Hepatocyte (in vitro differentiated cells): ENCODE measurements at regions not wholly inside any gene's neighbourhood (a gene's known extent, or its start where the extent isn't known, plus 50 kb on each side); places are given as distances from the start of the nearest gene placed in this dataset.

ENCODE experiments used
- DNase-seq: peaks from one replicate; pipeline ENCODE4 v3.0.0-alpha.2; 2016; ENCODE audit warnings: low spot score
- H2AFZ ChIP-seq: fragments of 200-600 bp; sonication (generic); 2 replicates; pipeline ENCODE4 v1.6.0; 2016; ENCODE audit warnings: antibody characterized with exemption, mild to moderate bottlenecking
- H3K27ac ChIP-seq: fragments of 200-600 bp; sonication (generic); 2 replicates; pipeline ENCODE4 v1.5.1; 2016; ENCODE audit warnings: mild to moderate bottlenecking
- H3K27me3 ChIP-seq: fragments of 200-600 bp; sonication (generic); 2 replicates; pipeline ENCODE4 v1.6.1; 2016
- H3K36me3 ChIP-seq: fragments of 200-600 bp; sonication (generic); replicated peaks from 2 replicates; pipeline ENCODE4 v1.5.1; 2016; ENCODE audit warnings: low read depth; ENCODE audit not compliant: insufficient read depth
- H3K4me1 ChIP-seq: fragments of 200-600 bp; sonication (generic); 2 replicates; pipeline ENCODE4 v1.5.1; 2016; ENCODE audit warnings: mild to moderate bottlenecking, moderate library complexity; ENCODE audit not compliant: insufficient read depth
- H3K4me2 ChIP-seq: fragments of 200-600 bp; sonication (generic); 2 replicates; pipeline ENCODE4 v1.6.0; 2016
- H3K4me3 ChIP-seq: fragments of 200-600 bp; sonication (generic); 2 replicates; pipeline ENCODE4 v1.5.1; 2016; ENCODE audit warnings: mild to moderate bottlenecking
- H3K79me2 ChIP-seq: fragments of 200-600 bp; sonication (generic); 2 replicates; pipeline ENCODE4 v1.6.0; 2017; ENCODE audit warnings: mild to moderate bottlenecking
- H3K9me2 ChIP-seq: fragments of 200-600 bp; sonication (generic); replicated peaks from 2 replicates; pipeline ENCODE4 v1.6.0; 2017; ENCODE audit warnings: mild to moderate bottlenecking; ENCODE audit not compliant: insufficient read depth
- H3K9me3 ChIP-seq: fragments of 200-600 bp; sonication (generic); 2 replicates; pipeline ENCODE4 v1.5.1; 2016; ENCODE audit warnings: low read depth, mild to moderate bottlenecking
- H4K20me1 ChIP-seq: fragments of 200-600 bp; sonication (generic); 2 replicates; pipeline ENCODE4 v1.6.0; 2016; ENCODE audit warnings: mild to moderate bottlenecking; ENCODE audit not compliant: insufficient read depth, poor library complexity, severe bottlenecking
- EZH2 ChIP-seq: fragments of 200-600 bp; sonication (generic); IDR thresholded peaks from 2 replicates; pipeline ENCODE4 v1.6.1; 2016; ENCODE audit warnings: antibody characterized with exemption, mild to moderate bottlenecking, borderline replicate concordance
- EZH2phosphoT487 ChIP-seq: fragments of 200-600 bp; sonication (generic); IDR thresholded peaks from one replicate; pipeline ENCODE4 v1.6.1; 2018; ENCODE audit warnings: antibody characterized with exemption, mild to moderate bottlenecking, low read depth, moderate library complexity; ENCODE audit not compliant: unreplicated experiment, severe bottlenecking
- WGBS: methylation state at CpG from one replicate; pipeline ENCODE4 v1.1.6; 2016; ENCODE audit warnings: low lambda C conversion rate; ENCODE audit errors: missing lambda C conversion rate; 5-methylcytosine and 5-hydroxymethylcytosine counted together
- TF ChIP-seq, protein P1 (sequence below): fragments of 200-600 bp; sonication (generic); IDR thresholded peaks from 2 replicates; pipeline ENCODE4 v1.5.1; 2016; ENCODE audit warnings: antibody characterized with exemption, mild to moderate bottlenecking; ENCODE audit not compliant: poor library complexity

DNA sequence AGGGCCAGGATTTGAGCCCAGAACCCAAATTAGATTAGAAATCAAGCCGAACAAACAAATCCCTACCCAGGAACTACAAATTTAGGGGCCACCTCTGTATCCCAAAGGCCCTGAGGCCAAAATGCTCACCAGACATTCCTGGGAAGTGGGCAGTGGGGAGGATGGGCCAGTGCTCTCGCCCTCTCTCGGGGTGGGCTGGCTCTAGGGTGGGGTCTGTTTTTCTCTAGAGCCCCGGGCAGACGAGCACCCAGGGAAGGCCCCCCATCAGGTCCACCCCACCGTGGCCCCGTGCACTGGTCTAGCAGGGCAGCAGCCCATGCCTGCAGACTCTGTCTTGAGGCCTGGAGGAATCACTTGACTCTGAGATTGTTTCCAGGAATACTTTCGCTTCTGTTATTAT, 252.0 kb downstream of the RRAGC start:
- H3K9me2 ChIP-seq, result no peaks in the 10 kb centered on the region
- H2AFZ ChIP-seq, result no peak overlapping the region
- DNase-seq, result no peak
- H3K79me2 ChIP-seq, result no peaks in the 10 kb centered on the region
- no peak overlapping the region for H3K4me2 ChIP-seq
- H3K4me1 ChIP-seq, result no peaks in the 10 kb centered on the region
- no peaks in the 10 kb centered on the region for H3K27me3 ChIP-seq
- H3K36me3 ChIP-seq, result no peaks in the 10 kb centered on the region
- no peak for TF ChIP-seq EZH2phosphoT487
- TF ChIP-seq, protein P1, sequence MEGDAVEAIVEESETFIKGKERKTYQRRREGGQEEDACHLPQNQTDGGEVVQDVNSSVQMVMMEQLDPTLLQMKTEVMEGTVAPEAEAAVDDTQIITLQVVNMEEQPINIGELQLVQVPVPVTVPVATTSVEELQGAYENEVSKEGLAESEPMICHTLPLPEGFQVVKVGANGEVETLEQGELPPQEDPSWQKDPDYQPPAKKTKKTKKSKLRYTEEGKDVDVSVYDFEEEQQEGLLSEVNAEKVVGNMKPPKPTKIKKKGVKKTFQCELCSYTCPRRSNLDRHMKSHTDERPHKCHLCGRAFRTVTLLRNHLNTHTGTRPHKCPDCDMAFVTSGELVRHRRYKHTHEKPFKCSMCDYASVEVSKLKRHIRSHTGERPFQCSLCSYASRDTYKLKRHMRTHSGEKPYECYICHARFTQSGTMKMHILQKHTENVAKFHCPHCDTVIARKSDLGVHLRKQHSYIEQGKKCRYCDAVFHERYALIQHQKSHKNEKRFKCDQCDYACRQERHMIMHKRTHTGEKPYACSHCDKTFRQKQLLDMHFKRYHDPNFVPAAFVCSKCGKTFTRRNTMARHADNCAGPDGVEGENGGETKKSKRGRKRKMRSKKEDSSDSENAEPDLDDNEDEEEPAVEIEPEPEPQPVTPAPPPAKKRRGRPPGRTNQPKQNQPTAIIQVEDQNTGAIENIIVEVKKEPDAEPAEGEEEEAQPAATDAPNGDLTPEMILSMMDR, result no peak
- TF ChIP-seq EZH2, result no peak
- no peak overlapping the region for H3K27ac ChIP-seq
- no peaks in the 10 kb centered on the region for H4K20me1 ChIP-seq
- no peaks in the 10 kb centered on the region for H3K9me3 ChIP-seq
- no peak overlapping the region for H3K4me3 ChIP-seq
- WGBS, result 47% methylated on average over 4 of the region's 8 CpGs

DNA sequence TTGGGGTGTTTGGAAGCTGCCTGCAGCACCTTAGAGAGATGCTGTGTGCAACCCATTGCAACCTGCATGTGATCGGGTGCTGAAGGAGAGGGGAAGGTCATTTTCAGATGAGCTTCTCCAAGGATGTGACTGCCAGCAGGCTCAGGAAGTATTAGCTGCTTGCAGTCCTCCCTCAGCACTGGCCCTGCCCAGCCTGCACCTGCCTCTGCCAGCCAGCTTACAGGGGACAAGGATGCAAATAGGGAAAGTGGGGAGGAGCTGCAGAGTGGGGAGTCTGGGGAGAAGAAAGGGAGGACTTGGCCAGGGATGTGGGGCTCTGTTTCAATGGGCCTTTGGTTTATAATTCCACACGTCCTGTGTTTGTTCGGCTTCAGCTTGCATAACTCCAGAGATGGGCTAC, 254.5 kb downstream of the RRAGC start:
- no peaks in the 10 kb centered on the region for H3K79me2 ChIP-seq
- H3K9me2 ChIP-seq, result no peaks in the 10 kb centered on the region
- no peaks in the 10 kb centered on the region for H3K4me1 ChIP-seq
- 82% methylated on average over 3 of the region's 3 CpGs for WGBS
- no peak overlapping the region for H3K4me3 ChIP-seq
- no peak overlapping the region for H3K4me2 ChIP-seq
- H3K36me3 ChIP-seq, result no peaks in the 10 kb centered on the region
- TF ChIP-seq EZH2 (no peak), EZH2phosphoT487 (no peak)
- TF ChIP-seq, protein P1, result no peak
- no peaks in the 10 kb centered on the region for H3K27me3 ChIP-seq
- no peak overlapping the region for H3K27ac ChIP-seq
- DNase-seq, result no peak
- no peak overlapping the region for H2AFZ ChIP-seq
- no peaks in the 10 kb centered on the region for H3K9me3 ChIP-seq
- H4K20me1 ChIP-seq, result no peaks in the 10 kb centered on the region

DNA sequence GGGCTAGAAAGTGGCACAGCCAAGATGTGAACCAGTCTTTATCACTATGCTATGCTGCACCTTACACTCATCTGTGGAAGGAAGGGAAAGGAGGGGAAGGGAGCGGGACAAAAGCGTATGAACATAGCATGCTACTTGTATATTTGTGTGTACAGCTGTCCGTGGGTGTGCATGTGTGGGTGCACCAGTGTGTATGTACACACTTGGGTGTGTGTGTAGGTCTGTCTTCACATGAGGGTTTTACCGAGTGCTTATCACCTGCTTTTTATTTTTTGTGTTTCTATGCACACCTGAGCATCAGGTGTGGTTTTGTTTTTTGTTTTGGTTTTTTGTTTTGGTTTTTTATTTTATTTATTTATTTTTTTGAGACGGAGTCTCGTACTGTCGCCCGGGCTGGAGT, 255.7 kb downstream of the RRAGC start:
- Histone ChIP-seq H2AFZ (no peak overlapping the region), H3K9me2 (no peaks in the 10 kb centered on the region), H3K4me1 (no peaks in the 10 kb centered on the region), H3K4me2 (no peak overlapping the region), H4K20me1 (no peaks in the 10 kb centered on the region), H3K79me2 (no peaks in the 10 kb centered on the region), H3K27me3 (no peaks in the 10 kb centered on the region), H3K4me3 (no peak overlapping the region), H3K9me3 (no peaks in the 10 kb centered on the region), H3K27ac (no peak overlapping the region), H3K36me3 (no peaks in the 10 kb centered on the region)
- no peak for DNase-seq
- 80% methylated on average over 8 of the region's 8 CpGs for WGBS
- TF ChIP-seq, protein P1, result no peak
- no peak for TF ChIP-seq EZH2
- no peak for TF ChIP-seq EZH2phosphoT487

DNA sequence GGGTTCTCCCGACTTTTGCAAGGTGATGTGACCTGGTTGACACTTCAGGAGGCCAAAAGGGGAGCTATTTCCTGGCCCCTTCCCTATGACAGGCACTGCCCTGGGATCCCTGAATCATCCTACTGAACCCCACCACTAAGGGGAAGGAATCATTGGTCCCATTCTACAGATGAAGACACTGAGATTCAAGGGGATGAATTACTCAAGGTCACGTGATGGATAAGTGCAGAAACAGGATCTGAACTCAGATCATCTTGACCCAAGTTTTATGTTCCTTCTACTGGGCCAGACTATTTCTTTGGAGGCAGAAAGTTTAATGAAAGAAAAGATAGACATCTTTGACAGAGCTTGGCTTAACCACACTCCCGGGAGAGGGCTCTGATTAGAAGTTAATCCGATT, 258.7 kb downstream of the RRAGC start:
- Histone ChIP-seq H3K27ac (no peak overlapping the region), H3K4me1 (no peaks in the 10 kb centered on the region), H3K4me2 (no peak overlapping the region), H3K9me3 (no peaks in the 10 kb centered on the region), H3K79me2 (no peaks in the 10 kb centered on the region), H2AFZ (no peak overlapping the region), H3K4me3 (no peak overlapping the region), H3K36me3 (no peaks in the 10 kb centered on the region), H4K20me1 (no peaks in the 10 kb centered on the region), H3K27me3 (no peaks in the 10 kb centered on the region), H3K9me2 (no peaks in the 10 kb centered on the region)
- TF ChIP-seq EZH2phosphoT487 (no peak), EZH2 (no peak)
- TF ChIP-seq, protein P1, result no peak
- DNase-seq, result no peak
- 75% methylated on average over 4 of the region's 4 CpGs for WGBS
